HepG2 (cell line): ENCODE measurements at regions not wholly inside any gene's neighbourhood (a gene's known extent, or its start where the extent isn't known, plus 50 kb on each side); places are given as distances from the start of the nearest gene placed in this dataset.

ENCODE experiments used
- ATAC-seq: fragments of 200-7000 bp; cut with Tn5 transposase; 3 replicates; pipeline ENCODE4 v1.9.1; 2020; ENCODE audit warnings: mild to moderate bottlenecking, moderate library complexity
- BruUV-seq: library from RNA; stranded (reverse); fragments of 400-500 nt; replicated peaks from 2 replicates; lab custom pipeline; 2021; lab: Mats Ljungman, UMichigan
- CTCF ChIA-PET: fragments of 300-600 bp; formaldehyde crosslinking; extraction: SDS; loops from one replicate; lab custom pipeline; 2021; ENCODE audit warnings: low total read pairs, inconsistent platforms, low intra/inter-chr PET ratio; lab: Yijun Ruan, JAX
- POLR2A ChIA-PET: fragments of 350-600 bp; sonication (Branson Sonifier 250); formaldehyde crosslinking; loops from one replicate; lab custom pipeline; 2020; ENCODE audit warnings: antibody characterized with exemption, inconsistent platforms; lab: Yijun Ruan, JAX
- DNase-seq: peaks from one replicate; pipeline ENCODE4 v3.0.0-alpha.2; 2015; ENCODE audit warnings: low spot score
- FAIRE-seq: peaks from 3 replicates; lab custom pipeline; 2011; peaks lifted over from hg19 to GRCh38; lab: Jason Lieb, UNC
- H2AFZ ChIP-seq: one replicate; pipeline ENCODE4 v1.6.1; 2011; ENCODE audit warnings: low read length, inconsistent platforms
- H3K27ac ChIP-seq: fragments of 300-600 bp; 3 replicates; pipeline ENCODE4 v1.8.0; 2011; ENCODE audit warnings: mixed run types, mild to moderate bottlenecking, mixed read lengths, low read length, inconsistent platforms; ENCODE audit not compliant: insufficient read depth; ENCODE audit errors: extremely low read length
- H3K27me3 ChIP-seq, 2 experiments: fragments of 200-600 bp in 1 of 2; 2 replicates in 1 of 2; 3 replicates in 1 of 2; pipeline versions ENCODE4 v1.6.0 to v1.8.0; 2011; ENCODE audit warnings: low read length in 2 of 2, mild to moderate bottlenecking in 2 of 2, moderate library complexity in 2 of 2, inconsistent platforms in 1 of 2; ENCODE audit not compliant: insufficient read depth in 2 of 2, control insufficient read depth in 1 of 2
- H3K36me3 ChIP-seq, 2 experiments: fragments of 200-600 bp in 1 of 2; replicated peaks in 1 of 2; 2 replicates in 1 of 2; 3 replicates in 1 of 2; pipeline versions ENCODE4 v1.5.1 to v1.8.0; 2011; ENCODE audit warnings: low read length in 2 of 2, inconsistent platforms in 1 of 2; ENCODE audit not compliant: insufficient read depth in 2 of 2, control insufficient read depth in 1 of 2
- H3K4me1 ChIP-seq: 2 replicates; pipeline ENCODE4 v1.5.1; 2012; ENCODE audit warnings: low read length, inconsistent platforms; ENCODE audit not compliant: insufficient read depth
- H3K4me2 ChIP-seq: 2 replicates; pipeline ENCODE4 v1.6.0; 2011; ENCODE audit warnings: low read depth, low read length, inconsistent platforms
- H3K4me3 ChIP-seq, 3 experiments: fragments of 200-600 bp in 1 of 3; sonication (generic), shearing (Covaris generic) in 1 of 3; replicated peaks in 1 of 3; 2 replicates each; pipeline ENCODE4 v1.5.1; 2011 to 2016; ENCODE audit warnings: low read length in 3 of 3, inconsistent platforms in 2 of 3, low read depth in 2 of 3, mild to moderate bottlenecking in 2 of 3, control low read depth in 1 of 3, mixed read lengths in 1 of 3; ENCODE audit not compliant: insufficient read depth in 1 of 3
- H3K79me2 ChIP-seq: one replicate; pipeline ENCODE4 v1.6.1; 2011; ENCODE audit warnings: low read length, inconsistent platforms; ENCODE audit not compliant: insufficient read depth
- H3K9ac ChIP-seq: 2 replicates; pipeline ENCODE4 v1.6.0; 2011; ENCODE audit warnings: mild to moderate bottlenecking, low read depth, low read length, inconsistent platforms; ENCODE audit not compliant: insufficient read depth
- H3K9me3 ChIP-seq: 2 replicates; pipeline ENCODE4 v1.5.1; 2012; ENCODE audit warnings: mild to moderate bottlenecking, low read length
- H4K20me1 ChIP-seq: 2 replicates; pipeline ENCODE4 v1.6.0; 2011; ENCODE audit warnings: inconsistent platforms, mild to moderate bottlenecking, low read length, moderate library complexity; ENCODE audit not compliant: insufficient read depth
- ETV6 ChIP-seq: sonication (generic); formaldehyde crosslinking; conservative IDR thresholded peaks from 2 replicates; pipeline ENCODE4 v1.4.0; 2020; ENCODE audit warnings: missing genetic modification reagents
- FOXO1 ChIP-seq: sonication (generic); formaldehyde crosslinking; IDR thresholded peaks from 2 replicates; pipeline ENCODE4 v1.4.0; 2020; ENCODE audit warnings: missing genetic modification reagents
- KDM2A ChIP-seq: sonication (generic); formaldehyde crosslinking; IDR thresholded peaks from 2 replicates; pipeline ENCODE4 v1.4.0; 2020; ENCODE audit warnings: low read depth, missing genetic modification reagents, borderline replicate concordance
- NR2F6 ChIP-seq, 2 experiments: IDR thresholded peaks; 2 replicates each; pipeline ENCODE4 v1.6.1; 2016; ENCODE audit warnings: antibody characterized with exemption in 1 of 2, mild to moderate bottlenecking in 1 of 2
- PPARG ChIP-seq: conservative IDR thresholded peaks from 2 replicates; pipeline ENCODE4 v1.6.1; 2016; ENCODE audit warnings: missing biosample characterization, missing genetic modification reagents
- TCF7 ChIP-seq: sonication (generic); IDR thresholded peaks from 2 replicates; pipeline ENCODE4 v1.6.1; 2016; ENCODE audit warnings: antibody characterized with exemption, low read depth
- TFDP2 ChIP-seq: sonication (generic); formaldehyde crosslinking; IDR thresholded peaks from 2 replicates; pipeline ENCODE4 v1.4.0; 2020; ENCODE audit warnings: missing genetic modification reagents
- TRIM22 ChIP-seq: fragments of 450-650 bp; IDR thresholded peaks from 2 replicates; pipeline ENCODE4 v1.6.1; 2017
- ZBTB34 ChIP-seq: sonication (generic); formaldehyde crosslinking; IDR thresholded peaks from 2 replicates; pipeline ENCODE4 v1.8.0; 2022; ENCODE audit warnings: mild to moderate bottlenecking, missing genetic modification reagents
- ZFY ChIP-seq: sonication (generic); formaldehyde crosslinking; IDR thresholded peaks from 2 replicates; pipeline ENCODE4 v1.4.0; 2020; ENCODE audit warnings: missing genetic modification reagents
- ZNF230 ChIP-seq: sonication (generic); formaldehyde crosslinking; IDR thresholded peaks from 2 replicates; pipeline ENCODE4 v1.4.0; 2020; ENCODE audit warnings: mild to moderate bottlenecking, missing genetic modification reagents
- ZNF580 ChIP-seq: IDR thresholded peaks from 2 replicates; pipeline ENCODE4 v1.6.1; 2016; ENCODE audit warnings: low read depth, borderline replicate concordance
- ZNF749 ChIP-seq: sonication (generic); formaldehyde crosslinking; IDR thresholded peaks from 2 replicates; pipeline ENCODE4 v1.8.0; 2022; ENCODE audit warnings: mild to moderate bottlenecking, missing genetic modification reagents, moderate library complexity, borderline replicate concordance
- ZSCAN25 ChIP-seq: sonication (generic); formaldehyde crosslinking; IDR thresholded peaks from 2 replicates; pipeline ENCODE4 v1.8.0; 2022; ENCODE audit warnings: mild to moderate bottlenecking, missing genetic modification reagents
- WGBS: methylation state at CpG from one replicate; pipeline ENCODE4 v1.1.6; 2017; ENCODE audit warnings: low lambda C conversion rate; 5-methylcytosine and 5-hydroxymethylcytosine counted together
- in situ Hi-C: cut with HindIII; loops from 2 replicates; pipeline ENCODE4 v1.10.0; 2017; ENCODE audit warnings: low pct_unique_long_range_greater_than_20kb; ENCODE audit not compliant: extremely low pct_ligation_motif_present
- intact Hi-C: fragments of 100-400 bp; cut with micrococcal nuclease; formaldehyde crosslinking; loops from one replicate; pipeline ENCODE4 v1.10.0; 2022; ENCODE audit not compliant: unreplicated experiment

GRCh38 chr5:161763571-161763970, 78.0 kb downstream of the GABRA6 start:
- Histone ChIP-seq H3K79me2 (no peaks in the 10 kb centered on the region), H3K36me3 (no peaks in the 10 kb centered on the region), H3K4me3 (no peak overlapping the region), H4K20me1 (no peaks in the 10 kb centered on the region), H3K9me3 (no peaks in the 10 kb centered on the region), H3K9ac (no peak overlapping the region), H3K27ac (no peak overlapping the region), H3K4me1 (no peaks in the 10 kb centered on the region)
- in situ Hi-C loops = no loop called here
- BruUV-seq = no TSS peak
- ATAC-seq = no peak
- POLR2A ChIA-PET = no interaction called here
- TF ChIP-seq ZNF749 (CRISPR knock-in tag) = no peak
- TF ChIP-seq ZNF230 (CRISPR knock-in tag) = no peak
- TF ChIP-seq NR2F6 (IDR thresholded peaks at IDR 0.05) = no peak
- no peak for TF ChIP-seq NR2F6 (CRISPR knock-in tag; IDR thresholded peaks at IDR 0.05)
- TF ChIP-seq, all 625 proteins: peak for 0
- intact Hi-C loops = no loop called here
- no peak overlapping the region for H3K4me2 ChIP-seq
- CTCF ChIA-PET = no interaction called here
- FAIRE-seq = no peak
- no peak overlapping the region for H2AFZ ChIP-seq
- DNase-seq = no peak
- no peaks in the 10 kb centered on the region for H3K27me3 ChIP-seq
- WGBS = 11% methylated on average over 1 of the region's 1 CpG

GRCh38 chr5:161765611-161766010, 80.1 kb downstream of the GABRA6 start:
- no peak for ATAC-seq
- Histone ChIP-seq H3K27ac (no peak overlapping the region), H3K27me3 (no peaks in the 10 kb centered on the region), H3K9me3 (no peaks in the 10 kb centered on the region), H2AFZ (no peak overlapping the region), H3K36me3 (no peaks in the 10 kb centered on the region), H3K79me2 (no peaks in the 10 kb centered on the region), H4K20me1 (no peaks in the 10 kb centered on the region), H3K9ac (no peak overlapping the region), H3K4me3 (no peak overlapping the region), H3K4me2 (no peak overlapping the region), H3K4me1 (no peaks in the 10 kb centered on the region)
- BruUV-seq = no TSS peak
- 9% methylated on average over 2 of the region's 2 CpGs for WGBS
- ChIA-PET CTCF (no interaction called here), POLR2A (no interaction called here)
- intact Hi-C loops = no loop called here
- DNase-seq = no peak
- in situ Hi-C loops = no loop called here
- no peak for FAIRE-seq
- TF ChIP-seq TCF7 (no peak), ZFY (CRISPR knock-in tag) (no peak), TRIM22 (no peak), ZBTB34 (CRISPR knock-in tag) (no peak), FOXO1 (CRISPR knock-in tag) (no peak), ZSCAN25 (CRISPR knock-in tag) (no peak), PPARG (CRISPR knock-in tag) (no peak), ZNF580 (no peak), KDM2A (CRISPR knock-in tag) (no peak), ETV6 (CRISPR knock-in tag) (no peak), TFDP2 (CRISPR knock-in tag) (no peak)
